Ramos (cell line): ENCODE measurements at regions not wholly inside any gene's neighbourhood (a gene's known extent, or its start where the extent isn't known, plus 50 kb on each side); places are given as distances from the start of the nearest gene placed in this dataset.
"Not testable (repeated sequence)": the region's sequence is repeated elsewhere in the genome, so short reads cannot be mapped to it uniquely, and the experiment has no call there.

Experiments used
- in situ Hi-C: fragments of 300-500 bp; cut with MboI; formaldehyde crosslinking; loops from one replicate; pipeline ENCODE4 v1.14.3; 2022; ENCODE audit warnings: low sequenced_read_pairs; ENCODE audit not compliant: unreplicated experiment

GRCh38 chr5:148740966-148741742, 85.3 kb upstream of the ADRB2 start:
- in situ Hi-C loops, result no loop called here

GRCh38 chr5:148741766-148742165, 84.6 kb upstream of the ADRB2 start:
- in situ Hi-C loops, result not testable (repeated sequence)

GRCh38 chr5:148744380-148744779, 82.0 kb upstream of the ADRB2 start:
- in situ Hi-C loops, result not testable (repeated sequence)

GRCh38 chr5:148746826-148747535, 79.4 kb upstream of the ADRB2 start:
- in situ Hi-C loops, result no loop called here

GRCh38 chr5:148747536-148747906, 78.9 kb upstream of the ADRB2 start:
- in situ Hi-C loops, result no loop called here

GRCh38 chr5:148748702-148749392, 77.6 kb upstream of the ADRB2 start:
- in situ Hi-C loops, result no loop called here

GRCh38 chr5:148750614-148751013, 75.8 kb upstream of the ADRB2 start:
- in situ Hi-C loops, result no loop called here

- in situ Hi-C loops, result no loop called here
These were observed 75.4 kb upstream of the ADRB2 start for GRCh38 chr5:148751025-148751424.

- in situ Hi-C loops, result not testable (repeated sequence)
These were observed 74.0 kb upstream of the ADRB2 start for GRCh38 chr5:148752375-148752774.

GRCh38 chr5:148759101-148759500, 67.3 kb upstream of the ADRB2 start:
- in situ Hi-C loops, result no loop called here

GRCh38 chr5:148760945-148761638, 65.3 kb upstream of the ADRB2 start:
- in situ Hi-C loops, result no loop called here

- in situ Hi-C loops, result no loop called here
These were observed 62.4 kb upstream of the ADRB2 start for GRCh38 chr5:148763996-148764395.

GRCh38 chr5:148765061-148765460, 61.4 kb upstream of the ADRB2 start:
- in situ Hi-C loops, result no loop called here

- in situ Hi-C loops, result no loop called here
These were observed 57.5 kb upstream of the ADRB2 start for GRCh38 chr5:148768806-148769415.

- in situ Hi-C loops, result no loop called here
These were observed 56.5 kb upstream of the ADRB2 start for GRCh38 chr5:148769941-148770340.

GRCh38 chr5:148774313-148774712, 52.1 kb upstream of the ADRB2 start:
- in situ Hi-C loops, result no loop called here

GRCh38 chr5:148776261-148776660, 50.1 kb upstream of the ADRB2 start:
- in situ Hi-C loops, result no loop called here
